Colonic mucosa (tissue), 4 donors: ENCODE measurements at regions not wholly inside any gene's neighbourhood (a gene's known extent, or its start where the extent isn't known, plus 50 kb on each side); places are given as distances from the start of the nearest gene placed in this dataset.

Source experiments
- DNase-seq: peaks from one replicate; pipeline ENCODE4 v3.0.0-alpha.2; 2020
- H3K27ac ChIP-seq: fragments of 200-600 bp; one replicate; pipeline ENCODE4 v1.8.0; 2021
- H3K27me3 ChIP-seq: fragments of 200-600 bp; one replicate; pipeline ENCODE4 v1.8.0; 2021
- H3K36me3 ChIP-seq: fragments of 200-600 bp; one replicate; pipeline ENCODE4 v1.8.0; 2021
- H3K4me1 ChIP-seq: fragments of 200-600 bp; one replicate; pipeline ENCODE4 v1.8.0; 2021; ENCODE audit warnings: mild to moderate bottlenecking
- H3K4me3 ChIP-seq: fragments of 200-600 bp; one replicate; pipeline ENCODE4 v1.8.0; 2021
- H3K9ac ChIP-seq, 2 donors: one replicate each; pipeline ENCODE4 v1.7.0; 2013; ENCODE audit warnings: control low read depth in 2 of 2, low read depth in 2 of 2, low read length in 2 of 2
- H3K9me3 ChIP-seq: fragments of 200-600 bp; one replicate; pipeline ENCODE4 v1.8.0; 2021
- intact Hi-C: fragments of 100-400 bp; cut with DNase I; formaldehyde crosslinking; loops from one replicate; pipeline ENCODE4 v1.14.1; 2022
- TF ChIP-seq, protein P1 (sequence below): fragments of 200-600 bp; IDR thresholded peaks from one replicate; pipeline ENCODE4 v1.8.0; 2022; ENCODE audit warnings: antibody characterized with exemption, mild to moderate bottlenecking
- donor health status: healthy.
- donor health status: DM: no; HTN: no; CAD: no.
- donor health status: DM: no; HTN: no; CAD: no.

DNA sequence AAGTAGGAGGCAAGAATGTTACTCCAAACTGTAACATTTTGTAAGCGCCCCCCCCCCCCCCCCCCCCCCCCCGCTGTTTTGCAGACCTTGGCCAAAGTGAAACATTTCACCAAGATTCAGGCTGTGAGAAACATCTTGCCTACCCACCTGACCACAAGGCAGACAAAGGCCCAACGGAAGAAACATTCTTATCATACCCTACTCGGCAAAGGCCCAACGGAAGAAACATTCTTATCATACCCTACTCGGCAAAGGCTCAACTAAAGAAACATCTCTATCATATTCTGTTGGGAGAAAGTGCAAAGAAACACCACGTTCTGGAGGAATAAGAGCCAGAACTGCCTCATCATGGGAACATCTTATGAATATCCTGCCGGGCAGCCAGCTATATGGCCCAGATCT lies 117.1 kb downstream of the JRKL start:
- intact Hi-C loops: no loop called here
- H3K9ac ChIP-seq: no peak overlapping the region
- no peak overlapping the region for H3K27ac ChIP-seq
- H3K4me1 ChIP-seq: no peaks in the 10 kb centered on the region
- no peak for DNase-seq
- TF ChIP-seq, protein P1, sequence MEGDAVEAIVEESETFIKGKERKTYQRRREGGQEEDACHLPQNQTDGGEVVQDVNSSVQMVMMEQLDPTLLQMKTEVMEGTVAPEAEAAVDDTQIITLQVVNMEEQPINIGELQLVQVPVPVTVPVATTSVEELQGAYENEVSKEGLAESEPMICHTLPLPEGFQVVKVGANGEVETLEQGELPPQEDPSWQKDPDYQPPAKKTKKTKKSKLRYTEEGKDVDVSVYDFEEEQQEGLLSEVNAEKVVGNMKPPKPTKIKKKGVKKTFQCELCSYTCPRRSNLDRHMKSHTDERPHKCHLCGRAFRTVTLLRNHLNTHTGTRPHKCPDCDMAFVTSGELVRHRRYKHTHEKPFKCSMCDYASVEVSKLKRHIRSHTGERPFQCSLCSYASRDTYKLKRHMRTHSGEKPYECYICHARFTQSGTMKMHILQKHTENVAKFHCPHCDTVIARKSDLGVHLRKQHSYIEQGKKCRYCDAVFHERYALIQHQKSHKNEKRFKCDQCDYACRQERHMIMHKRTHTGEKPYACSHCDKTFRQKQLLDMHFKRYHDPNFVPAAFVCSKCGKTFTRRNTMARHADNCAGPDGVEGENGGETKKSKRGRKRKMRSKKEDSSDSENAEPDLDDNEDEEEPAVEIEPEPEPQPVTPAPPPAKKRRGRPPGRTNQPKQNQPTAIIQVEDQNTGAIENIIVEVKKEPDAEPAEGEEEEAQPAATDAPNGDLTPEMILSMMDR: no peak
- no peaks in the 10 kb centered on the region for H3K9me3 ChIP-seq
- no peaks in the 10 kb centered on the region for H3K27me3 ChIP-seq
- H3K36me3 ChIP-seq: no peaks in the 10 kb centered on the region
- H3K4me3 ChIP-seq: no peak overlapping the region

DNA sequence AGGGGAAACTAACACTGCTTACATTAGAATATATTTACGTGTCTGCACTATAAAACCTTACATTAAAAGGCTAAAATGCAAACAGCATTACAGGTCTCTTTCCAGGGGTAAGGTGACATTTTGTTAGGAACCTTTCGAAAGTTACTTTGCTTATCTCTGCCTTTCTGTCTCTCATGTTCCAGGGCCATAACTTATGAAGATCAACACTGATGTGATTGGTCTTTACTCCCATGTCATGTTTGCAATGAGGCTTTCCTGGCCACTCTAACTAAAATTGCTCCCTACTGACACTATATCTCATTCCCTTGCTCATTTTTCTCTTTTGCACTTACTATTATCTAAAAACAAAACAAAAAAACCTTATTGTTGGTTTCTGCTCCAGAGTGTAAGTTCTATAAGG lies 119.0 kb downstream of the JRKL start:
- Histone ChIP-seq H3K9ac (no peak overlapping the region), H3K36me3 (no peaks in the 10 kb centered on the region), H3K9me3 (no peaks in the 10 kb centered on the region), H3K4me3 (no peak overlapping the region), H3K4me1 (no peaks in the 10 kb centered on the region), H3K27me3 (no peaks in the 10 kb centered on the region), H3K27ac (no peak overlapping the region)
- TF ChIP-seq, protein P1: no peak
- intact Hi-C loops: no loop called here
- DNase-seq: no peak

DNA sequence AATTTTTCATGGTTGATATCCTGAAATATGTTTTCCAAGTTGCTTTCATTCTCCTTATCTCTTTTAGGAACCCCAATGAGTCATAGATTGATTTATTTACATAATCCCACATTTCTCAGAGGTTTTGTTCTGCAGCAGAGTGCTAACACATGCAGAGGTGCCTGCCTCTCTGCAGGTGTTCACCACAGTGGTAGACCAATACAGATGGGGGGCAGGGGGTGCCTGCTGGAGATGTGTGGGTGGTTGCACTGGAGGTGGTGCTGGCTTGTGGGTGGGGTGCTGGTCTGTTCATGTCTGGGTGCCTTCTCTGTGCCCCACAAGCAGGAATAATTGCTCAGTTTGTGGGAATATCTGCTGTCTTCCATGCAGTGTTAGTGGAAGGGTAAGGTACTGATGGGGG lies 131.1 kb downstream of the JRKL start:
- Histone ChIP-seq H3K9ac (no peak overlapping the region), H3K9me3 (no peaks in the 10 kb centered on the region), H3K36me3 (no peaks in the 10 kb centered on the region), H3K27me3 (no peaks in the 10 kb centered on the region), H3K27ac (no peak overlapping the region), H3K4me3 (no peak overlapping the region), H3K4me1 (no peaks in the 10 kb centered on the region)
- intact Hi-C loops: no loop called here
- DNase-seq: no peak
- TF ChIP-seq, protein P1: no peak

DNA sequence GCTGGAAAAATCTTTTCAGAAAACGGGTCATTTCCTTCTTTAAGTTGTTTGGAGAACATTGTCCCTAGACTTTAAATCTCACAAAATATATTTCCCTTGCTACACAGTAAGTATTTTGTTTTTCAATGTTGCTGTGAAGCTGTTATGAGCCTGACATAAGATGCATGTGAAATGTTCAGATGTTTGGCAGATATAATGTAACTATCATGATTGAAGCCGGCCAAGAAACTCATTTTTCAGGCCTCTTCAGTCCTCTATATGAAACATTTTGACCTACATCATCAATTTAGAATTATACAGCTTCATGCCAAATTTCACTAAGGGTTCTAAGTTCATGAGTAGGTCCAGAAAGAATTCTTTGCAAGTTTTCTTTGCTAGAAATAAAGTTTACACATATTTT lies 133.8 kb downstream of the JRKL start:
- no peaks in the 10 kb centered on the region for H3K36me3 ChIP-seq
- intact Hi-C loops: no loop called here
- H3K9me3 ChIP-seq: no peaks in the 10 kb centered on the region
- no peak overlapping the region for H3K4me3 ChIP-seq
- TF ChIP-seq, protein P1: no peak
- H3K27ac ChIP-seq: no peak overlapping the region
- no peaks in the 10 kb centered on the region for H3K4me1 ChIP-seq
- no peaks in the 10 kb centered on the region for H3K27me3 ChIP-seq
- H3K9ac ChIP-seq: no peak overlapping the region
- DNase-seq: no peak

DNA sequence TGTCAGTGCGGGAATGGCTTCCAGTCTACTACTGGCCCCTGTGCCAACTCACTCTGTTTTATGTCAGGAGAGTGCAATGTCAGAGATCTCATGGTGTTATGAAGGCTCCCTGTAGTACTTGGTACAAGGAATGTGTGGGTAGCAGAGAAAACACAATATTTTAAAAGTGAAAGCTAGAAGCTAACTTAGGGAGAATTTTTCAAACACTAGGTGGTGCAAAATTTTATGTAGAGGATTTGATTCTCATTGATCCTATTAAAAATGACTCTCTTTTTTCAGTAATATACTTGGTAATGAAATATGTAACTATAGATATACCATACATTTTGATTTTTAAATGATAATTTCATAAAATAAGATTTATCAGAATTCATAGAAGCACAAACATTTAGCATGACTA lies 134.7 kb downstream of the JRKL start:
- Histone ChIP-seq H3K27me3 (no peaks in the 10 kb centered on the region), H3K4me3 (no peak overlapping the region), H3K36me3 (no peaks in the 10 kb centered on the region), H3K4me1 (no peaks in the 10 kb centered on the region), H3K9ac (no peak overlapping the region), H3K27ac (no peak overlapping the region), H3K9me3 (no peaks in the 10 kb centered on the region)
- intact Hi-C loops: no loop called here
- TF ChIP-seq, protein P1: no peak
- no peak for DNase-seq

DNA sequence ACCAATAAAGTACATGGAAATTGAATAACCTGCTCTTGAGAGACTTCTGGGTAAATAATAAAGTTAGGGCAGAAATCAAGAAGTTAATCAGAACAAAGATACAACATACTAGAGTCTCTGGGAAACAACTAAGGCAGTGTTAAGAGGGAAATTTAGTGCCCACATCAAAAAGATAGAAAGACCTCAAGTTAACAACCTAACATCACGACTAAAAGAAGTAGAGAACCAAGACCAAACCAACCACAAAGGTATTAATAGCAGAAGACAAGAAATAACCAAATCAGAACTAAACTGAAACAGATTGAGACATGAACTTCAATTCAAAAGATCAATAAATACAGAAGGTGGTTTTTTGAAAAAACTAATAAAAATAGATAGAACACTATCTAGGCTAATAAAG lies 140.7 kb downstream of the JRKL start:
- TF ChIP-seq, protein P1: no peak

More for the DNA sequence above, 140.7 kb downstream of the JRKL start:
- H3K4me1 ChIP-seq: no peaks in the 10 kb centered on the region
- no peaks in the 10 kb centered on the region for H3K27me3 ChIP-seq
- H3K36me3 ChIP-seq: no peaks in the 10 kb centered on the region
- intact Hi-C loops: no loop called here
- no peak overlapping the region for H3K27ac ChIP-seq
- H3K9ac ChIP-seq: no peak overlapping the region
- no peak overlapping the region for H3K4me3 ChIP-seq
- no peaks in the 10 kb centered on the region for H3K9me3 ChIP-seq
- no peak for DNase-seq
